GM23338 (cell line): ENCODE measurements at regions not wholly inside any gene's neighbourhood (a gene's known extent, or its start where the extent isn't known, plus 50 kb on each side); places are given as distances from the start of the nearest gene placed in this dataset.

Source experiments
- ATAC-seq: fragments of 200-7000 bp; cut with Tn5 transposase; 3 replicates; pipeline ENCODE4 v1.9.1; 2020
- DNase-seq: peaks from one replicate; pipeline ENCODE4 v3.0.0-alpha.2; 2015; ENCODE audit warnings: low spot score
- H2AFZ ChIP-seq: fragments of 200-600 bp; sonication (generic); 2 replicates; pipeline ENCODE4 v1.8.0; 2016; ENCODE audit warnings: antibody characterized with exemption, mild to moderate bottlenecking, moderate library complexity
- H3F3A ChIP-seq: fragments of 200-600 bp; sonication (generic); replicated peaks from 2 replicates; pipeline ENCODE4 v1.8.0; 2017; ENCODE audit warnings: antibody characterized with exemption, mixed run types, low read depth
- H3K27ac ChIP-seq: fragments of 200-600 bp; sonication (generic); 2 replicates; pipeline ENCODE4 v1.6.1; 2016; ENCODE audit warnings: low read depth
- H3K27me3 ChIP-seq: fragments of 200-600 bp; sonication (generic); 2 replicates; pipeline ENCODE4 v1.8.0; 2016; ENCODE audit warnings: mild to moderate bottlenecking, mixed run types, moderate library complexity; ENCODE audit not compliant: insufficient read depth
- H3K36me3 ChIP-seq: fragments of 200-600 bp; sonication (generic); 2 replicates; pipeline ENCODE4 v1.8.0; 2016; ENCODE audit warnings: mild to moderate bottlenecking; ENCODE audit not compliant: insufficient read depth
- H3K4me1 ChIP-seq: fragments of 200-600 bp; sonication (generic); 2 replicates; pipeline ENCODE4 v1.8.0; 2016; ENCODE audit warnings: mild to moderate bottlenecking, moderate library complexity; ENCODE audit not compliant: insufficient read depth
- H3K4me2 ChIP-seq: fragments of 200-600 bp; sonication (generic); 2 replicates; pipeline ENCODE4 v1.7.1; 2017; ENCODE audit warnings: mixed run types
- H3K4me3 ChIP-seq: fragments of 200-600 bp; sonication (generic); 2 replicates; pipeline ENCODE4 v1.6.1; 2016; ENCODE audit warnings: mixed run types
- H3K79me2 ChIP-seq: fragments of 200-600 bp; sonication (generic); replicated peaks from 2 replicates; pipeline ENCODE4 v1.8.0; 2017; ENCODE audit warnings: mild to moderate bottlenecking; ENCODE audit not compliant: insufficient read depth
- H3K9me2 ChIP-seq: fragments of 200-600 bp; sonication (generic); 2 replicates; pipeline ENCODE4 v1.8.0; 2017; ENCODE audit not compliant: insufficient read depth
- H4K20me1 ChIP-seq: fragments of 200-600 bp; sonication (generic); replicated peaks from 2 replicates; pipeline ENCODE4 v1.8.0; 2017; ENCODE audit warnings: mild to moderate bottlenecking; ENCODE audit not compliant: insufficient read depth
- H3K27ac Mint-ChIP-seq: 2 replicates; pipeline ENCODE4 v1.8.0; 2020; ENCODE audit warnings: inconsistent platforms, mild to moderate bottlenecking, moderate library complexity, mixed read lengths
- H3K27me3 Mint-ChIP-seq: 3 replicates; pipeline ENCODE4 v1.8.0; 2022; ENCODE audit warnings: low read depth, mild to moderate bottlenecking, moderate library complexity, mixed read lengths, inconsistent platforms; ENCODE audit not compliant: insufficient read depth, poor library complexity
- H3K36me3 Mint-ChIP-seq: 3 replicates; pipeline ENCODE4 v1.8.0; 2021; ENCODE audit warnings: low read depth, mild to moderate bottlenecking, inconsistent platforms, moderate library complexity, mixed read lengths
- H3K4me1 Mint-ChIP-seq: 3 replicates; pipeline ENCODE4 v1.8.0; 2020; ENCODE audit warnings: mild to moderate bottlenecking, inconsistent platforms, mixed read lengths
- H3K4me3 Mint-ChIP-seq: 3 replicates; pipeline ENCODE4 v1.8.0; 2021; ENCODE audit warnings: moderate library complexity, mild to moderate bottlenecking, inconsistent platforms, mixed read lengths
- H3K9me3 Mint-ChIP-seq: 3 replicates; pipeline ENCODE4 v1.8.0; 2020; ENCODE audit warnings: moderate library complexity, mild to moderate bottlenecking, inconsistent platforms, mixed read lengths
- CTCF ChIP-seq, 2 experiments: fragments of 200-600 bp in 1 of 2; sonication (generic) in 1 of 2; conservative IDR thresholded peaks; 2 replicates each; pipeline versions ENCODE4 v1.5.1 to v1.6.1; 2016 to 2017; ENCODE audit warnings: antibody characterized with exemption in 2 of 2, low read depth in 2 of 2, mild to moderate bottlenecking in 2 of 2, moderate library complexity in 1 of 2
- ETS1 ChIP-seq: IDR thresholded peaks from 2 replicates; pipeline ENCODE4 v1.6.1; 2016; ENCODE audit warnings: antibody characterized with exemption
- EZH2phosphoT487 ChIP-seq: fragments of 200-600 bp; sonication (generic); IDR thresholded peaks from one replicate; pipeline ENCODE4 v1.8.1; 2018; ENCODE audit warnings: antibody characterized with exemption; ENCODE audit not compliant: unreplicated experiment
- NANOG ChIP-seq: IDR thresholded peaks from 2 replicates; pipeline ENCODE4 v1.6.1; 2016; ENCODE audit warnings: antibody characterized with exemption, borderline replicate concordance
- POLR2AphosphoS5 ChIP-seq: IDR thresholded peaks from 2 replicates; pipeline ENCODE4 v1.6.1; 2016; ENCODE audit warnings: antibody characterized with exemption, low read depth
- REST ChIP-seq: IDR thresholded peaks from one replicate; pipeline ENCODE4 v1.6.1; 2018; ENCODE audit warnings: antibody characterized with exemption; ENCODE audit not compliant: unreplicated experiment
- ZNF114 ChIP-seq: fragments of 250-450 bp; sonication (Bioruptor Pico); IDR thresholded peaks from 2 replicates; pipeline ENCODE4 v1.5.0; 2020; ENCODE audit warnings: mild to moderate bottlenecking, moderate library complexity
- ZNF331 ChIP-seq: fragments of 250-450 bp; sonication (Bioruptor Pico); IDR thresholded peaks from 2 replicates; pipeline ENCODE4 v1.5.0; 2020; ENCODE audit warnings: low read depth, mild to moderate bottlenecking, moderate library complexity
- ZNF462 ChIP-seq: fragments of 250-450 bp; sonication (Bioruptor Pico); IDR thresholded peaks from 2 replicates; pipeline ENCODE4 v1.5.0; 2020; ENCODE audit warnings: mild to moderate bottlenecking, moderate library complexity

- Mint-ChIP-seq H3K27ac (no peak overlapping the region), H3K9me3 (peaks cover 30% of the 10 kb centered on the region), H3K4me1 (peaks cover 16% of the 10 kb centered on the region), H3K4me3 (no peak overlapping the region), H3K27me3 (peaks cover 2% of the 10 kb centered on the region), H3K36me3 (peaks cover 22% of the 10 kb centered on the region; the same call in 2 of the 3 replicates)
- peaks cover 3% of the 10 kb centered on the region; the same call in 1 of the 2 replicates for H3K36me3 ChIP-seq
- peak; percentile 13 for DNase-seq
- H3K4me1 ChIP-seq, result peaks cover 22% of the 10 kb centered on the region
- peak; percentile 65 for ATAC-seq
- no peaks in the 10 kb centered on the region for H3F3A ChIP-seq
- peak overlapping the region; percentile 10; the same call in 1 of the 2 replicates for H3K4me3 ChIP-seq
- no peaks in the 10 kb centered on the region for H3K9me2 ChIP-seq
- no peaks in the 10 kb centered on the region for H4K20me1 ChIP-seq
- peak overlapping the region; percentile 77 for H3K27ac ChIP-seq
- H3K79me2 ChIP-seq, result no peaks in the 10 kb centered on the region
- peak overlapping the region; percentile 11; the same call in 1 of the 2 replicates for H2AFZ ChIP-seq
- no peak for TF ChIP-seq NANOG
- no peak for TF ChIP-seq ZNF114 (CRISPR knock-in tag)
- no peak for TF ChIP-seq ETS1
- no peak for TF ChIP-seq CTCF (conservative IDR thresholded peaks at IDR 0.05; ENCODE audit: low read depth in 2 of 2)
- no peak for TF ChIP-seq ZNF331
- TF ChIP-seq REST, result no peak
- no peak for TF ChIP-seq ZNF462 (CRISPR knock-in tag)
- TF ChIP-seq EZH2phosphoT487, result no peak
- no peak for TF ChIP-seq POLR2AphosphoS5
- peak overlapping the region; percentile 46 for H3K4me2 ChIP-seq
- no peaks in the 10 kb centered on the region for H3K27me3 ChIP-seq
Measured at GRCh38 chr4:155122382-155122781, 86.1 kb upstream of the NPY2R start.
